ENCODE measurements at regions not wholly inside any gene's neighbourhood (a gene's known extent, or its start where the extent isn't known, plus 50 kb on each side); places are given as distances from the start of the nearest gene placed in this dataset.

- TF ChIP-seq CHD7 (IDR thresholded peaks at IDR 0.05; ENCODE audit: insufficient replicate concordance, low read length) (no peak), USF2 (IDR thresholded peaks at IDR 0.05; ENCODE audit: low read length) (no peak), TAF1 (IDR thresholded peaks at IDR 0.05; ENCODE audit: low read depth, low read length) (no peak), CBX8 (IDR thresholded peaks at IDR 0.05; ENCODE audit: borderline replicate concordance, low read depth, low read length) (no peak), NRF1 (IDR thresholded peaks at IDR 0.05; ENCODE audit: low read depth, low read length) (no peak), MAX (IDR thresholded peaks at IDR 0.05) (no peak), FOSL1 (IDR thresholded peaks at IDR 0.05; ENCODE audit: insufficient read depth, low read depth, low read length) (no peak), BRCA1 (IDR thresholded peaks at IDR 0.05; ENCODE audit: low read depth, low read length) (no peak), POLR2A (IDR thresholded peaks at IDR 0.05; ENCODE audit: control extremely low read depth in 1 of 2, low read depth in 2 of 2, low read length in 2 of 2) (no peak), SIRT6 (IDR thresholded peaks at IDR 0.05; ENCODE audit: low read length) (no peak)
Measured at GRCh38 chr7:148950806-148951205, 66.7 kb upstream of the EZH2 start (continued).

All from H1 (cell line).